IMR-90 (cell line): ENCODE measurements at regions not wholly inside any gene's neighbourhood (a gene's known extent, or its start where the extent isn't known, plus 50 kb on each side); places are given as distances from the start of the nearest gene placed in this dataset.

Experiments
- ATAC-seq: fragments of 200-7000 bp; cut with Tn5 transposase; 2 replicates; pipeline ENCODE4 v1.9.1; 2020; ENCODE audit warnings: low read depth, mild to moderate bottlenecking, moderate library complexity
- BruUV-seq: library from RNA; stranded (reverse); fragments of 400-500 nt; replicated peaks from 2 replicates; lab custom pipeline; 2021; lab: Mats Ljungman, UMichigan
- CTCF ChIA-PET: fragments of 300-600 bp; formaldehyde crosslinking; extraction: SDS; loops from one replicate; lab custom pipeline; 2021; ENCODE audit warnings: antibody characterized with exemption; lab: Yijun Ruan, JAX
- POLR2A ChIA-PET: fragments of 300-600 bp; sonication (Branson Sonifier 250); formaldehyde crosslinking; loops from one replicate; lab custom pipeline; 2022; ENCODE audit warnings: antibody characterized with exemption; ENCODE audit not compliant: unreplicated experiment; lab: Charles Lee
- DNase-seq: peaks from one replicate; pipeline ENCODE4 v3.0.0; 2013
- H2AFZ ChIP-seq: replicated peaks from 2 replicates; pipeline ENCODE3; 2013; ENCODE audit warnings: low read length, mild to moderate bottlenecking; ENCODE audit not compliant: poor library complexity
- H2AK5ac ChIP-seq: 2 replicates; pipeline ENCODE4 v1.6.1; 2013; ENCODE audit warnings: low read depth, low read length, inconsistent platforms
- H2AK9ac ChIP-seq: replicated peaks from 2 replicates; pipeline ENCODE3; 2013; ENCODE audit warnings: mild to moderate bottlenecking, low read depth, low read length, moderate library complexity; ENCODE audit not compliant: poor library complexity
- H2BK120ac ChIP-seq: 2 replicates; pipeline ENCODE4 v1.6.1; 2013; ENCODE audit warnings: low read depth, low read length, inconsistent platforms
- H2BK15ac ChIP-seq: 3 replicates; pipeline ENCODE4 v1.6.1; 2013; ENCODE audit warnings: low read depth, low read length, inconsistent platforms
- H2BK20ac ChIP-seq: 2 replicates; pipeline ENCODE4 v1.6.1; 2013; ENCODE audit warnings: low read depth, mild to moderate bottlenecking, inconsistent platforms, low read length, moderate library complexity
- H2BK5ac ChIP-seq: 2 replicates; pipeline ENCODE4 v1.6.1; 2013; ENCODE audit warnings: mild to moderate bottlenecking, low read depth, low read length, inconsistent platforms; ENCODE audit not compliant: poor library complexity, severe bottlenecking
- H3K14ac ChIP-seq: replicated peaks from 2 replicates; pipeline ENCODE4 v1.6.1; 2013; ENCODE audit warnings: low read depth, low read length, inconsistent platforms
- H3K18ac ChIP-seq: 2 replicates; pipeline ENCODE4 v1.6.1; 2013; ENCODE audit warnings: low read depth, low read length, control low read depth
- H3K23ac ChIP-seq: 2 replicates; pipeline ENCODE4 v1.6.1; 2013; ENCODE audit warnings: low read depth, low read length, inconsistent platforms
- H3K27ac ChIP-seq: 2 replicates; pipeline ENCODE4 v1.5.1; 2013; ENCODE audit warnings: mild to moderate bottlenecking, control low read depth, low read length; ENCODE audit not compliant: insufficient read depth
- H3K27me3 ChIP-seq: 2 replicates; pipeline ENCODE4 v1.6.1; 2013; ENCODE audit warnings: low read length; ENCODE audit not compliant: control insufficient read depth, insufficient read depth
- H3K36me3 ChIP-seq: 2 replicates; pipeline ENCODE4 v1.6.1; 2013; ENCODE audit warnings: low read length, mixed read lengths; ENCODE audit not compliant: control insufficient read depth, insufficient read depth
- H3K4ac ChIP-seq: 2 replicates; pipeline ENCODE4 v1.6.1; 2013; ENCODE audit warnings: low read depth, low read length, inconsistent platforms
- H3K4me1 ChIP-seq: 2 replicates; pipeline ENCODE4 v1.6.1; 2013; ENCODE audit warnings: low read length, mixed read lengths; ENCODE audit not compliant: control insufficient read depth, insufficient read depth
- H3K4me2 ChIP-seq: 2 replicates; pipeline ENCODE4 v1.6.1; 2013; ENCODE audit warnings: low read depth, mild to moderate bottlenecking, control low read depth, low read length, moderate library complexity
- H3K4me3 ChIP-seq: 2 replicates; pipeline ENCODE4 v1.5.1; 2013; ENCODE audit warnings: low read depth, mild to moderate bottlenecking, control low read depth, low read length, moderate library complexity; ENCODE audit not compliant: insufficient read depth
- H3K56ac ChIP-seq: 2 replicates; pipeline ENCODE4 v1.6.1; 2013; ENCODE audit warnings: low read length, inconsistent platforms; ENCODE audit not compliant: insufficient read depth; ENCODE audit errors: extremely low read depth
- H3K79me1 ChIP-seq, 2 experiments: 2 replicates each; pipeline ENCODE4 v1.6.1; 2013; ENCODE audit warnings: low read length in 2 of 2, inconsistent platforms in 1 of 2, low read depth in 1 of 2
- H3K9ac ChIP-seq: 2 replicates; pipeline ENCODE4 v1.6.1; 2013; ENCODE audit warnings: low read depth, low read length, control low read depth
- H3K9me1 ChIP-seq: 2 replicates; pipeline ENCODE4 v1.6.1; 2013; ENCODE audit warnings: low read length, inconsistent platforms; ENCODE audit not compliant: insufficient read depth
- H3K9me3 ChIP-seq: 2 replicates; pipeline ENCODE4 v1.6.1; 2013; ENCODE audit warnings: low read length; ENCODE audit not compliant: control insufficient read depth, insufficient read depth
- H4K20me1 ChIP-seq: 2 replicates; pipeline ENCODE4 v1.6.1; 2013; ENCODE audit warnings: low read length, inconsistent platforms; ENCODE audit not compliant: insufficient read depth
- H4K5ac ChIP-seq: 2 replicates; pipeline ENCODE4 v1.6.1; 2013; ENCODE audit warnings: mild to moderate bottlenecking, low read depth, low read length, control low read depth
- H4K8ac ChIP-seq, 2 experiments: 2 replicates each; pipeline ENCODE4 v1.6.1; 2013; ENCODE audit warnings: low read depth in 2 of 2, low read length in 2 of 2, control low read depth in 1 of 2, inconsistent platforms in 1 of 2
- H4K91ac ChIP-seq: 2 replicates; pipeline ENCODE4 v1.6.1; 2013; ENCODE audit warnings: low read depth, low read length, inconsistent platforms; ENCODE audit not compliant: insufficient read depth
- CEBPB ChIP-seq: IDR thresholded peaks from 2 replicates; pipeline ENCODE4 v1.6.1; 2012; ENCODE audit warnings: low read depth, low read length, improper control_type of control experiment
- FOS ChIP-seq: fragments of 150-350 bp; IDR thresholded peaks from 2 replicates; pipeline ENCODE4 v1.6.1; 2016; ENCODE audit warnings: low read depth, low read length
- MAZ ChIP-seq: IDR thresholded peaks from 2 replicates; pipeline ENCODE4 v1.6.1; 2012; ENCODE audit warnings: low read depth, mild to moderate bottlenecking, low read length, improper control_type of control experiment, moderate library complexity, borderline replicate concordance
- NFE2L2 ChIP-seq: fragments of 150-350 bp; IDR thresholded peaks from 2 replicates; pipeline ENCODE4 v1.6.1; 2016; ENCODE audit warnings: low read depth, mild to moderate bottlenecking, low read length
- POLR2A ChIP-seq: IDR thresholded peaks from 2 replicates; pipeline ENCODE4 v1.6.1; 2012; ENCODE audit warnings: mild to moderate bottlenecking, low read depth, low read length
- RAD21 ChIP-seq: IDR thresholded peaks from 2 replicates; pipeline ENCODE4 v1.6.1; 2012; ENCODE audit warnings: low read length, improper control_type of control experiment
- RCOR1 ChIP-seq: IDR thresholded peaks from 2 replicates; pipeline ENCODE4 v1.6.1; 2012; ENCODE audit warnings: mild to moderate bottlenecking, low read length, improper control_type of control experiment; ENCODE audit not compliant: insufficient replicate concordance
- WGBS, 2 experiments: methylation state at CpG; one replicate each; pipeline versions ENCODE4 v1.1.5 to v1.1.7; 2013; ENCODE audit warnings: missing lambda C conversion rate in 2 of 2; ENCODE audit not compliant: insufficient read length in 1 of 2; ENCODE audit errors: extremely low coverage in 2 of 2; 5-methylcytosine and 5-hydroxymethylcytosine counted together
- dilution Hi-C: fragments of 300-500 bp; cut with HindIII; formaldehyde crosslinking; loops from one replicate; pipeline ENCODE4 v1.14.3; 2018; ENCODE audit warnings: low sequenced_read_pairs; ENCODE audit not compliant: unreplicated experiment
- in situ Hi-C: fragments of 300-500 bp; cut with MboI; formaldehyde crosslinking; loops from 3 replicates; pipeline ENCODE4 v1.14.3; 2019; ENCODE audit warnings: low sequenced_read_pairs, inconsistent platforms, mixed read lengths
- intact Hi-C: fragments of 100-400 bp; cut with micrococcal nuclease; formaldehyde crosslinking; loops from 2 replicates; pipeline ENCODE4 v1.10.0; 2022
- TF ChIP-seq, protein P1 (sequence below): fragments of 150-350 bp; IDR thresholded peaks from 2 replicates; pipeline ENCODE4 v1.6.1; 2017; ENCODE audit warnings: mild to moderate bottlenecking, antibody characterized with exemption, low read length, low read depth
- TF ChIP-seq, protein P2 (sequence below): fragments of 150-350 bp; IDR thresholded peaks from 2 replicates; pipeline ENCODE4 v1.6.1; 2016; ENCODE audit warnings: low read depth, mild to moderate bottlenecking, low read length, moderate library complexity, borderline replicate concordance
- TF ChIP-seq, protein P3 (sequence below): conservative IDR thresholded peaks from 2 replicates; pipeline ENCODE4 v1.5.1; 2012; ENCODE audit warnings: mild to moderate bottlenecking, low read depth, low read length, improper control_type of control experiment

DNA sequence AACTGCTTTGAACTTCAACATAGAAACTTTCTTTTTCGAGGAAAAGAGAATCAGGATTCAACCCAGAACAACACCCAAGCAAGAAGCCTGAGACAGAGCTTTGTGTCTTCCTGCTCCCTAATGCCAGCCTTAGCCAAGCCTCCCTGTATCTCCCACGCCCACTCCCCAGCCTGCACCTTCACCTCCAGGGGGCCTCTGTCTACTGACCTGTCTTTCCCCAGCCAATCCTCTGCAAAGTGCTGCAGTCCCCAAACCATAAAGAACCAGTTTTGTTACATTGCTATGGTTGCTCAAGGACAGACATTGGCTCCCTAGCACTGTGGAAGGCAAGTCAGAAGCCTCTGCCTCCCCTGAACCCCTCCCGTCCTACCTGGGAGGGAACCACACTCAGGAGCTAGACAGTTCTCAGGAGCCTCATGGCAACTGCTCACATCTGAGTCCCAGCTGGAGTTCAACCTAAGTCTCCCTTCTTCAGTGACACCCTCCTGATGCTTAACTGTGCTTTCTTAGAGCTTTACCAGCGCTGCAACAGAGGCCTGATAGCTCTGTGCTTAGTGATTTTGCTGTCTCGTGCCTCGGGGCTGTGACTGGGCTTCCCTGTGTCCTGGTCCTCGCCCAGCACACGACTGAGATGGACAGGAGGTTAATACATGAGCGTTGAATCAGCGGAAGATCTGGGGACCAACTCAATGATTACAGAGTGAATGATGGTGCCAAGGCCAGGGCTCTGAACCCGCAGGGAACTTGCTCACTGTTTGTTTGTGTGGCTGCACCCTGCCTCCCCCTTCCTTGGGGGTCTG is 101.5 kb upstream of the DUSP22 start:
- no peak overlapping the region for H2BK15ac ChIP-seq
- H3K14ac ChIP-seq, result no peak overlapping the region
- peaks cover 3% of the 10 kb centered on the region; the same call in 1 of the 2 replicates for H3K4me1 ChIP-seq
- ChIA-PET CTCF (interaction anchor here (1.0 to 1.6 kb wide), 2 partner anchors 372 to 388 kb away, joined by 3 to 4 read pairs; no protein-coding TSS in a partner anchor), POLR2A (no interaction called here)
- no peak overlapping the region for H3K4ac ChIP-seq
- no peak overlapping the region for H2BK20ac ChIP-seq
- intact Hi-C loops, result no loop called here
- no peak overlapping the region for H3K9ac ChIP-seq
- H3K27ac ChIP-seq, result no peak overlapping the region
- H2AK9ac ChIP-seq, result no peak overlapping the region
- H2BK5ac ChIP-seq, result no peak overlapping the region
- H2AK5ac ChIP-seq, result no peak overlapping the region
- no peak overlapping the region for H2BK120ac ChIP-seq
- DNase-seq (no peak), ATAC-seq (no peak)
- no peak overlapping the region for H4K91ac ChIP-seq
- H3K36me3 ChIP-seq, result no peaks in the 10 kb centered on the region
- no peak overlapping the region for H3K18ac ChIP-seq
- H4K5ac ChIP-seq, result no peak overlapping the region
- no peak overlapping the region for H3K4me3 ChIP-seq
- no peak overlapping the region for H3K23ac ChIP-seq
- no peaks in the 10 kb centered on the region for H3K9me3 ChIP-seq
- H3K4me2 ChIP-seq, result no peak overlapping the region
- H2AFZ ChIP-seq, result no peak overlapping the region
- dilution Hi-C loops, result no loop called here
- no peak overlapping the region for H3K56ac ChIP-seq
- no peaks in the 10 kb centered on the region for H3K79me1 ChIP-seq
- peaks cover 2% of the 10 kb centered on the region; the same call in 1 of the 2 replicates for H3K27me3 ChIP-seq
- H4K20me1 ChIP-seq, result no peaks in the 10 kb centered on the region
- no peaks in the 10 kb centered on the region for H3K9me1 ChIP-seq
- in situ Hi-C loops, result no loop called here
- no peak overlapping the region for H4K8ac ChIP-seq
- TF ChIP-seq CEBPB (no peak), POLR2A (no peak), RCOR1 (no peak), RAD21 (no peak), MAZ (no peak), FOS (no peak), NFE2L2 (no peak)
- TF ChIP-seq, protein P1, sequence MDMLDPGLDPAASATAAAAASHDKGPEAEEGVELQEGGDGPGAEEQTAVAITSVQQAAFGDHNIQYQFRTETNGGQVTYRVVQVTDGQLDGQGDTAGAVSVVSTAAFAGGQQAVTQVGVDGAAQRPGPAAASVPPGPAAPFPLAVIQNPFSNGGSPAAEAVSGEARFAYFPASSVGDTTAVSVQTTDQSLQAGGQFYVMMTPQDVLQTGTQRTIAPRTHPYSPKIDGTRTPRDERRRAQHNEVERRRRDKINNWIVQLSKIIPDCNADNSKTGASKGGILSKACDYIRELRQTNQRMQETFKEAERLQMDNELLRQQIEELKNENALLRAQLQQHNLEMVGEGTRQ, result no peak
- TF ChIP-seq, protein P2, sequence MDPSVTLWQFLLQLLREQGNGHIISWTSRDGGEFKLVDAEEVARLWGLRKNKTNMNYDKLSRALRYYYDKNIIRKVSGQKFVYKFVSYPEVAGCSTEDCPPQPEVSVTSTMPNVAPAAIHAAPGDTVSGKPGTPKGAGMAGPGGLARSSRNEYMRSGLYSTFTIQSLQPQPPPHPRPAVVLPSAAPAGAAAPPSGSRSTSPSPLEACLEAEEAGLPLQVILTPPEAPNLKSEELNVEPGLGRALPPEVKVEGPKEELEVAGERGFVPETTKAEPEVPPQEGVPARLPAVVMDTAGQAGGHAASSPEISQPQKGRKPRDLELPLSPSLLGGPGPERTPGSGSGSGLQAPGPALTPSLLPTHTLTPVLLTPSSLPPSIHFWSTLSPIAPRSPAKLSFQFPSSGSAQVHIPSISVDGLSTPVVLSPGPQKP, result no peak
- TF ChIP-seq, protein P3, sequence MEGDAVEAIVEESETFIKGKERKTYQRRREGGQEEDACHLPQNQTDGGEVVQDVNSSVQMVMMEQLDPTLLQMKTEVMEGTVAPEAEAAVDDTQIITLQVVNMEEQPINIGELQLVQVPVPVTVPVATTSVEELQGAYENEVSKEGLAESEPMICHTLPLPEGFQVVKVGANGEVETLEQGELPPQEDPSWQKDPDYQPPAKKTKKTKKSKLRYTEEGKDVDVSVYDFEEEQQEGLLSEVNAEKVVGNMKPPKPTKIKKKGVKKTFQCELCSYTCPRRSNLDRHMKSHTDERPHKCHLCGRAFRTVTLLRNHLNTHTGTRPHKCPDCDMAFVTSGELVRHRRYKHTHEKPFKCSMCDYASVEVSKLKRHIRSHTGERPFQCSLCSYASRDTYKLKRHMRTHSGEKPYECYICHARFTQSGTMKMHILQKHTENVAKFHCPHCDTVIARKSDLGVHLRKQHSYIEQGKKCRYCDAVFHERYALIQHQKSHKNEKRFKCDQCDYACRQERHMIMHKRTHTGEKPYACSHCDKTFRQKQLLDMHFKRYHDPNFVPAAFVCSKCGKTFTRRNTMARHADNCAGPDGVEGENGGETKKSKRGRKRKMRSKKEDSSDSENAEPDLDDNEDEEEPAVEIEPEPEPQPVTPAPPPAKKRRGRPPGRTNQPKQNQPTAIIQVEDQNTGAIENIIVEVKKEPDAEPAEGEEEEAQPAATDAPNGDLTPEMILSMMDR, result no peak
- BruUV-seq, result no TSS peak
- no CpG with 5 or more reads among the region's 11 CpGs for WGBS, 2 experiments
